ENCODE measurements at regions not wholly inside any gene's neighbourhood (a gene's known extent, or its start where the extent isn't known, plus 50 kb on each side); places are given as distances from the start of the nearest gene placed in this dataset.

DNA sequence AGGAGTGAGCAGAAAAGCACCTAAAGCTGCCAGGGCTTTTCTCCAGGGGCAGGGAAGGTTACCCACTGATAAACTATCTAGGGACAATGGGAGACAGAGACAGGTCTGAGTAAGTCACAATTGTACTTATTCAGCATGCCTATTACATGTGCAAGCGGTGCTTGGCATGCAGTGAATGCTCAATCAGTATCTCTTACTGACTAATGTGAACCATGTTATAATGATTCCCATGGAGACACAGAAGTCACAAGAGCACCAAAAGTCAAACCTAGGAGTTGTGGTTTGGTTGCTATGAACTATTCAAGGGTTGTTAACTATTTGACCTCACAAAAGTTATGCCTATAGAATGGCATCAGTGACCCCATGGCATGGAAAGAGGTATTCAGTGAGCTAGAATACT, 50.0 kb upstream of the RASGRP1 start:
- no peak overlapping the region for H2AK5ac ChIP-seq (ENCODE audit: low read depth, low read length)
- H3K14ac ChIP-seq (ENCODE audit: insufficient read length), result no peak overlapping the region
- no peak overlapping the region for H3K4me3 ChIP-seq (ENCODE audit: extremely low read depth in 1 of 4, insufficient read depth in 2 of 4, low read depth in 3 of 4, low read length in 4 of 4)
- no peak overlapping the region for H3K18ac ChIP-seq (ENCODE audit: extremely low read depth, low read length)
- H3K36me3 ChIP-seq (ENCODE audit: control insufficient read depth in 2 of 4, insufficient read depth in 4 of 4, low read length in 3 of 4), result no peaks in the 10 kb centered on the region
- no peak overlapping the region for H4K91ac ChIP-seq (replicated peaks; ENCODE audit: insufficient read length, low read length)
- H2BK12ac ChIP-seq (ENCODE audit: low read depth, low read length), result no peak overlapping the region
- H3K23ac ChIP-seq (ENCODE audit: insufficient read length), result no peak overlapping the region
- H3K4ac ChIP-seq (replicated peaks; ENCODE audit: insufficient read length, low read depth, low read length), result no peak overlapping the region
- no peaks in the 10 kb centered on the region for H4K20me1 ChIP-seq (replicated peaks in 1 of 2; ENCODE audit: control insufficient read depth in 1 of 2, insufficient read depth in 2 of 2, low read length in 2 of 2)
- H2BK5ac ChIP-seq (ENCODE audit: low read depth, low read length), result no peak overlapping the region
- H3K4me1 ChIP-seq (replicated peaks in 1 of 4; ENCODE audit: control insufficient read depth in 3 of 4, insufficient read depth in 4 of 4, low read length in 3 of 4), result peaks cover 0 to 8% (median 1%) of the 10 kb centered on the region in 4 experiments; a peak in 2 of 7 replicates
- WGBS, 2 experiments (ENCODE audit: extremely low coverage in 1 of 2, insufficient coverage in 1 of 2, insufficient read length in 1 of 2, insufficient replicate concordance in 2 of 2, low coverage in 1 of 2, low lambda C conversion rate in 2 of 2, missing lambda C conversion rate in 1 of 2), result 100% methylated on average over 1 of the region's 1 CpG; no CpG with 5 or more reads in 1 of the 2 experiments
- CTCF ChIA-PET (ENCODE audit: partially characterized antibody), result interaction anchor here (0.8 to 1.8 kb wide), 3 partner anchors 11 to 109 kb away, joined by 3 to 7 read pairs (median 3); no protein-coding TSS in a partner anchor
- H3K23me2 ChIP-seq (ENCODE audit: low read depth, low read length), result no peaks in the 10 kb centered on the region
- no peak overlapping the region for H3K56ac ChIP-seq (replicated peaks; ENCODE audit: insufficient read length, low read depth, low read length)
- H3K9ac ChIP-seq (replicated peaks in 1 of 4; ENCODE audit: extremely low read depth in 1 of 4, low read depth in 3 of 4, low read length in 3 of 4), result no peak overlapping the region
- no peak overlapping the region for H4K5ac ChIP-seq (ENCODE audit: insufficient read length, low read depth, low read length)
- POLR2A ChIA-PET (ENCODE audit: partially characterized antibody), result no interaction called here
- no peak overlapping the region for H2BK120ac ChIP-seq (replicated peaks; ENCODE audit: low read depth, low read length)
- no peaks in the 10 kb centered on the region for H3K79me2 ChIP-seq (ENCODE audit: control insufficient read depth in 1 of 2, insufficient read depth in 2 of 2, low read length in 2 of 2)
- H2BK20ac ChIP-seq (ENCODE audit: low read length), result no peak overlapping the region
- H3K9me3 ChIP-seq (ENCODE audit: insufficient read depth in 2 of 2, low read depth in 1 of 2, low read length in 1 of 2), result no peaks in the 10 kb centered on the region
- H4K8ac ChIP-seq (ENCODE audit: extremely low read depth, insufficient read depth, low read length), result no peak overlapping the region
- no peaks in the 10 kb centered on the region for H3K79me1 ChIP-seq (ENCODE audit: low read depth, low read length)
- FAIRE-seq (no peak), DNase-seq (ENCODE audit: low read depth in 1 of 2, low spot score in 2 of 2) (no peak)
- no peak overlapping the region for H3K27ac ChIP-seq (ENCODE audit: low read depth, low read length)
- no peak overlapping the region for H2AFZ ChIP-seq (ENCODE audit: low read length)
- H3K4me2 ChIP-seq (ENCODE audit: insufficient read depth in 1 of 2, low read depth in 2 of 2, low read length in 2 of 2), result no peak overlapping the region
- H2BK15ac ChIP-seq (ENCODE audit: low read length), result no peak overlapping the region
- no peaks in the 10 kb centered on the region for H3K27me3 ChIP-seq (replicated peaks in 1 of 4; ENCODE audit: control insufficient read depth in 3 of 4, extremely low read depth in 1 of 4, insufficient read depth in 3 of 4, low read length in 3 of 4)
- TF ChIP-seq HDAC6 (IDR thresholded peaks at IDR 0.05; ENCODE audit: low read depth, low read length), result no peak
- no peak for TF ChIP-seq CBX8 (IDR thresholded peaks at IDR 0.05; ENCODE audit: borderline replicate concordance, low read depth, low read length)
- TF ChIP-seq POU5F1 (IDR thresholded peaks at IDR 0.05; ENCODE audit: low read depth, low read length), result no peak
- no peak for TF ChIP-seq RFX5 (IDR thresholded peaks at IDR 0.05; ENCODE audit: borderline replicate concordance, low read depth, low read length)
